ENCODE measurements at regions not wholly inside any gene's neighbourhood (a gene's known extent, or its start where the extent isn't known, plus 50 kb on each side); places are given as distances from the start of the nearest gene placed in this dataset.

- TF ChIP-seq ARNTL (CRISPR knock-in tag; IDR thresholded peaks at IDR 0.05; ENCODE audit: borderline replicate concordance, low read depth) (no peak), GLIS3 (CRISPR knock-in tag; IDR thresholded peaks at IDR 0.05) (no peak), CREB5 (CRISPR knock-in tag; IDR thresholded peaks at IDR 0.05; ENCODE audit: low read depth) (no peak), TCF4 (CRISPR knock-in tag; IDR thresholded peaks at IDR 0.05; ENCODE audit: borderline replicate concordance) (no peak), BACH2 (CRISPR knock-in tag; IDR thresholded peaks at IDR 0.05; ENCODE audit: borderline replicate concordance) (no peak), PPARA (CRISPR knock-in tag; IDR thresholded peaks at IDR 0.05; ENCODE audit: borderline replicate concordance) (no peak), TSHZ2 (CRISPR knock-in tag; IDR thresholded peaks at IDR 0.05) (no peak), CSDC2 (CRISPR knock-in tag; IDR thresholded peaks at IDR 0.05) (no peak), CSRNP3 (CRISPR knock-in tag; IDR thresholded peaks at IDR 0.05) (no peak), ZNF70 (CRISPR knock-in tag; IDR thresholded peaks at IDR 0.05) (no peak), PATZ1 (CRISPR knock-in tag; IDR thresholded peaks at IDR 0.05; ENCODE audit: borderline replicate concordance) (no peak), ZNF8 (CRISPR knock-in tag; IDR thresholded peaks at IDR 0.05) (no peak), ZFP3 (CRISPR knock-in tag; IDR thresholded peaks at IDR 0.05) (no peak), OSR1 (CRISPR knock-in tag; IDR thresholded peaks at IDR 0.05) (no peak)
- ATAC-seq = no peak
Measured at GRCh38 chr3:20865803-20866202, 679.8 kb upstream of the SGO1 start.

GRCh38 chr3:20861454-20861853 lies 675.4 kb upstream of the SGO1 start:
- no peak for ATAC-seq
- no peak for TF ChIP-seq PATZ1 (CRISPR knock-in tag; IDR thresholded peaks at IDR 0.05; ENCODE audit: borderline replicate concordance)
- TF ChIP-seq ZNF8 (CRISPR knock-in tag; IDR thresholded peaks at IDR 0.05) = no peak
- TF ChIP-seq RARB (CRISPR knock-in tag; IDR thresholded peaks at IDR 0.05) = no peak
- no peak for TF ChIP-seq PPARA (CRISPR knock-in tag; IDR thresholded peaks at IDR 0.05; ENCODE audit: borderline replicate concordance)
- no peak for TF ChIP-seq ZNF565 (CRISPR knock-in tag; conservative IDR thresholded peaks at IDR 0.05; ENCODE audit: low read depth)
- no peak for TF ChIP-seq CSRNP3 (CRISPR knock-in tag; IDR thresholded peaks at IDR 0.05)
- no peak for TF ChIP-seq ESRRG (CRISPR knock-in tag; IDR thresholded peaks at IDR 0.05)
- no peak for TF ChIP-seq POU6F1 (CRISPR knock-in tag; IDR thresholded peaks at IDR 0.05; ENCODE audit: borderline replicate concordance, low read depth)
- no peak for TF ChIP-seq GLIS3 (CRISPR knock-in tag; IDR thresholded peaks at IDR 0.05)
- TF ChIP-seq ZFP3 (CRISPR knock-in tag; IDR thresholded peaks at IDR 0.05) = no peak
- no peak for TF ChIP-seq ZFP30 (CRISPR knock-in tag; IDR thresholded peaks at IDR 0.05)

Data from SK-N-SH treated with all-trans-retinoic acid at 6 μM for 48 hours (cell line).